ENCODE measurements at regions not wholly inside any gene's neighbourhood (a gene's known extent, or its start where the extent isn't known, plus 50 kb on each side); places are given as distances from the start of the nearest gene placed in this dataset.
"Not testable (repeated sequence)": the region's sequence is repeated elsewhere in the genome, so short reads cannot be mapped to it uniquely, and the experiment has no call there.

- no peak for DNase-seq (ENCODE audit: low spot score)
Measured at GRCh38 chr3:163655021-163655420, 1423.3 kb downstream of the SI start.

- DNase-seq (ENCODE audit: low spot score) = no peak
Measured at GRCh38 chr3:163644172-163644571, 1434.1 kb downstream of the SI start.

DNA sequence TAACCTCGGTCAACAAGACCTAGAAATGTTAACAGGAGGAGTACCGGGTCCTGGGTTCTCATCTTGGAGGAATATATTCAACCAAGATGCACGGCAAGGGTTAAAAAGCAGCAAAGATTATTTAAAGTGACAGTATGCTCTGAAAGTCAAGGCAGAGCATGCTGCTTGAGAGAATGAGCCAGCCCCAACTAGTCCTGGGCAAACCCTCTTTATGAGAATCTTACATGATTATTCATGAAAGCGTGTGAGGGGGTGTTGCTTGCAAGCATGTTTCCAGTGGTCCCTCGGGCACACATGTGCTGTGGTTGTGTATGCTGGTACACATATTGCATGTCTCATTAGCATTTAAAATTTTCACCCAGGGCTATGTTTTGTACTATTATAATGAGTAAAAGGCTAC is 1445.6 kb downstream of the SI start:
- no peak for DNase-seq (ENCODE audit: low spot score)

DNA sequence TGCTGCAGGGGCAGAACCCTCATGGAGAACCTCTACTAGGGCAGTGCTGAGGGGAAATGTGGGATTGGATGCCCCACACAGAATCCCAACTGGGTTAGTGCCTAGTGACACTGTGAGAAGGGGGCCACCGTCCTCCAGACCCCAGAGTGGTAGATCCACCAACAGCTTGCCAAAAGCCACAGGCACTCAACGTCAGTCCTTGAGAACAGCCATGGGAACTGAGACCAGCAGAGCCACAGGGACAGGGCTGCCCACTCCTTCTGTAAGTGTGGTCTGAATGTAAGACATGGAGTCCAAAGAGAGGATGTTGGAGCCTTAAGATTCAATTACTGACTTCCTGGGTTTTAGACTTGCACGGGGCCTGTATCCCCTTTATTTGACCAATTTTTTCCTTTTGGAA is 1451.5 kb downstream of the SI start:
- no peak for DNase-seq (ENCODE audit: low spot score)

DNA sequence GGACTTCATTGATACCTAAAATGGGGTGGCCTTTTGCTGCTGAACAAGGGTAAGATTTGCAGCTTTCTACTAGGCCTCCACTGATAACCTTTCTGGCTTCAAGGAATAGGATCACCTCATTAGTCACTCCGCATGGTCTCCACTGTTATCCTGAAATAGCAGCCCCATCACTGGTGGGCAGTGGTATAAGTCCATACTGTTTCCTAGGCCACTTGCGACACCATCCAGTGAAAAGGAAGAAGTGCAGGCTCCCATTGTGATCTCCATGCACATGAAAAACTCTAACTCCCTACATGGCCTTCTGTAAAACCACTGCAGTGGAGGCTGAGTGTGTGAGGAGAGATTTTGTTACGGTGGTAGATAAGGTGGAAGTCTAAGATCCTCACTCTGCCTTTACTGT is 1455.9 kb downstream of the SI start:
- DNase-seq (ENCODE audit: low spot score) = peak; percentile 15

- DNase-seq (ENCODE audit: low spot score) = no peak
Measured at GRCh38 chr3:163614886-163615285, 1463.4 kb downstream of the SI start.

DNA sequence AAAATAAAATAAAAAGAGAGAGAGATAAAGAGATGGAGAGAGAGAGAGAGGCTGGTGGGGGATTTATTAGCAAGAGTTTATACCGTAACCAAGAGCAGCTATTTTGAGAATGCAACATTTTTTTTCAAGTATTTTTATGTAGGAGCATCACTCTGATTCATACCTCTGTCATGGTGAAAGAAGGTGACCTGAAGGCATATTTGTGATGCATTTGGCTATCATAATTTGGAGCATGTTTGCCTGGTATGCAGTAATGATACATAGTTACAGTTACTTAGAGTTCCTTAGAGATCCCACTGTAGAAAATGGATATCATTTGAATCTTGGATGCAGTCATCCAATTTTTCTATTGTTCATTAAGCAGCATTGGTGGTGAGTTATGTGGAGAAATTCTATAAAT is 1472.4 kb downstream of the SI start:
- DNase-seq (ENCODE audit: low spot score) = peak; percentile 54

DNA sequence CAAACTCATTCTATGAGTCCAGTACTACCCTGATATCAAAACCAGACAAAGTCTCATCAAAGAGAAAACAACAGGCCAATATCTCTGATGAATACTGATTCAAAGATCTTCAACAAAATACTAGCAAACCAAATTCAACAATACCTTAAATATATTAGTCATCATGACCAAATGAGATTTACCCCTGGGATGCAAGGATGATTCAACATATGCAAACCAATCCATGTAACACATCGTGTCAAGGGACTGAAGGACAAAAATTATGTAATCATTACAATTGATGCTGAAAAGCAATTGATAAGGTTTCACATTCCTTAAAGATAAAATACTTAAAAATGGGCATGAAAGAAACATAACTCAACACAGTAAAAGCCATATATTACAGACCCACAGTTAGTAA is 1476.9 kb downstream of the SI start:
- peak; percentile 3 for DNase-seq (ENCODE audit: low spot score)

DNA sequence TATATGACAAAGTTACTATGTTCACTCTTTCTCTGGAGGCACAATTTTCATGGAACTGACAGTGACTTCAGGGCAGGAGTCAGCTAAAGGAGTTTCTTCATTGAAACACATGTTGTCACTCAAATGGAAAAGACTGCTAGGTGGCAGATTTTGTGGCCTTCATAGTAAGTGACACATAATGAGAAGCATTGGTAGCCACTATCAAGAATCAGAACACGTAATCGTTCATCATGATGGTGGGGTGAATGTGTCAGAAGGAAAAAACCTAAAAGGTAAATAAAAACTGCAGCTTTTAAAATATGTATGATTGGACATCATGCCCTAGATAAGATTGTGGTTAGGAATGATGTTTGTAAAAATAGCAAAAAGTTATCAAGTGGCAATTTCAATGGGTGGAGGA is 1491.0 kb downstream of the SI start:
- no peak for DNase-seq (ENCODE audit: low spot score)

GRCh38 chr3:163582967-163583366 is 1495.3 kb downstream of the SI start:
- no peak for DNase-seq (ENCODE audit: low spot score)

GRCh38 chr3:163577271-163577670 is 1501.0 kb downstream of the SI start:
- DNase-seq (ENCODE audit: low spot score) = no peak

DNA sequence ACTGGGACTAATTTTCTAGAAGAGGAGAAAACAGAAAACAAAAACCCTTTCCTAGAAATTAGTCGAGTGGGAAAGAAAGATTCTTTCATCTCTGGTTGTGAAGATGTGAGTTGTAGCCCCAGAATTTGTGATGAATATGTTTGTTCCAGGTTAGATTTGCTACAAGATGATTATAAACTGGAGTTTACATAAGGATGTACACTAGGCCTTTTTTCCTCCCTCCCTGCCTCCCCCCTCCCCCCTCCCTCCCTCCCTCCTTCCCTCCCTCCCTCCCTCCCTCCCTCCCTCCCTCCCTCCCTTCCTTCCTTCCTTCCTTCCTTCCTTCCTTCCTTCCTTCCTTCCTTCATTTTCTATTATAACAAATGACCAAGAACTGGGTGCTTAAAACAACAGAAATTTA is 1502.0 kb downstream of the SI start:
- DNase-seq (ENCODE audit: low spot score) = no peak

- DNase-seq (ENCODE audit: low spot score) = no peak
Measured at GRCh38 chr3:163573324-163573723, 1505.0 kb downstream of the SI start.

DNA sequence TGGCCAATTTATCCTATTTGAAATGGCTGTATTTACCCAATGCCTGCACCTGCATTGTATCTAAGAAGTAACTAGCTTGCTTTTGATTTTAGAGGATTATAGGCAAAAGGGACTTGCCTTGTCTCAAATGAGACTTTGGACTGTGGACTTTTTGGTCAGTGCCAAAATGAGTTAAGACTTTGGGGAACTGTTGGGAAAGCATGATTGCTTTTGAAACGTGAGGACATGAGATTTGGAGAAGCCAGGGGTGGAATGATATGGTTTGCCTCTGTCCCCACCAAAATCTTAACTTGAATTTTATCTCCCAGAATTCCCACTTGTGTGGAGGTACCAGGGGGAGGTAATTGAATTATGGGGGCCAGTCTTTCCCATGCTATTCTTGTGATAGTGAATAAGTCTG is 1505.4 kb downstream of the SI start:
- no peak for DNase-seq (ENCODE audit: low spot score)

- DNase-seq (ENCODE audit: low spot score) = no peak
Measured at GRCh38 chr3:163563485-163563884, 1514.8 kb downstream of the SI start.

- no peak for DNase-seq (ENCODE audit: low spot score)
Measured at GRCh38 chr3:163562625-163563024, 1515.7 kb downstream of the SI start.

DNA sequence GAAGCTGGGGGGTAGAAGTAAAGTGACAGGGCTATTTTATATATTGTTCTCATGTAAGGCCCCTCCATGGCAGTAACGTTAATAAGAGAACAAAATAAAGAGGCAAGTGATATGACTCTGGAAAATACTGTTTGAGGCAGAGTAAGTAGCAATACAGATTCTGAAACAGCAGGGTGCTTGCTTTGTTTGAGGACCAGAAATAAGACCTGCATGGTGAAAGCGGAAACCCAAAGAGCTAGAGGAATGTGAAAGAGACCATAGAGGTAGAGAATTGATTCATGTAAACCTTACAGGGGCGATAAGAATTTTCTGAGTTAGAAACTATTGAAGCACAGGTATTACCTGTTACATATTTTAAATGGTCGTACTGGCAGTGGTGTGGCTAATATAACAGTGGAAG is 1517.1 kb downstream of the SI start:
- no peak for DNase-seq (ENCODE audit: low spot score)

DNA sequence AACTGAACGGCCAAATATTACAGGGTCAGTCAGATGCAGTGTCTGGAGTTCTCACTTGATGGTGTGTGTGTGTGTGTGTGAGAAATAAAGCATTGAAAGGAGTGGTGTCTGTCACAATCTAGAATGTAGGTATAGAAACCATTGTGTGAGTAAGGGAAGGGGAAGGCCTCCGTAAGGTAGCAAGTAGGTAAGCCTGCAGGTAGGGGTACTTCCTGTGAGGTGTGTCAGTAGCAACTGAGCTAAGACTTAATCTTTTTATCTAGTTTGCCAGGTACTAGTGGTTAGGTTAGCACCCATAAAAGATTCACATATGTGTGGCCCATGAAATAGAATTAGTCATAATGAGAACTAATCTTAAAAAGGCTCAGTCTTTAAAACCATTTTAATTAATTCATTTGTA is 1517.8 kb downstream of the SI start:
- DNase-seq (ENCODE audit: low spot score) = no peak

DNA sequence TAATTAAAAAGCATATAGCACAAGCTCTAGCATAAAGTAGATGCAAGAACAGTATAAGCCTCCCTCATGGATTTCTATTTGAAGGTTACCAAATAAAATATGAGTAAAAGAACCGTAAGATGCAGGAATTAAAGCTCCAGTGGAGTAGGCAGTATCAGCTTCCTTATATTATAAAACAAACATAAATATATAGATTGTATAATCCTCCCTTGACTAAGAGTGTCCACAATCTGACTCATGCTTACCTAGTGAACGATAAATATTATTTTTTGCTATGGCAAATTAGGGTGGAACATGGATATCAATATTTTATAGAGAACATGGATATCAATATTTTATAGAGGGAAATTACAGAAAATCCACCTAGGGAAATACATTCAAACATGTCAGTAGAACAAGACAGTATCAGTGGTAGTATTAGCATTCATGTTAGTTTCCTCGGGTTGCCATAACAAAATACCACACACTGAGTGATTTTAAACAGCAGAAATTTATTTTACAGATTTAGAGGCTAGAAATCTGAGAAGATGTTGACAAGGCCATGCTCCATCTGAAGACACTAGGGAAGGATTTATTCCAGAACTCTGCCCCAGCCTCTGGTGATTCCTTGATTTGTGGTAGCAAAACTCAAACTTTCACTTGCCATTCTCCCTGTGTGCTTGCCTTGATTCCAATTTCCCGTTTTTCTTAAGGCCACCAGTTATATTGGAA is 1521.3 kb downstream of the SI start:
- no peak for DNase-seq (ENCODE audit: low spot score)

GRCh38 chr3:163555918-163556317 is 1522.4 kb downstream of the SI start:
- DNase-seq (ENCODE audit: low spot score) = no peak

DNA sequence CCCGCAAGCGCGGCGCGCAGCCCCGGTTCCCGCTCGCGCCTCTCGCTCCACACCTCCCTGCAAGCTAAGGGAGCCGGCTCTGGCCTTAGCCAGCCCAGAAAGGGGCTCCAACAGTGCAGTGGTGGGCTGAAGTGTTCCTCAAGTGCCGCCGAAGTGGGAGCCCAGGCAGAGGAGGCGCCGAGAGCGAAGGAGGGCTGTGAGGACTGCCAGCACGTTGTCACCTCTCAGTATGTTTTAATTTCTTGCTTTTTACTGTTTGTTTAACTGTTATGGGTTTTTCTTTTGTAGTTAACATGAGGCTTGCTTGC is 1525.7 kb downstream of the SI start:
- DNase-seq (ENCODE audit: low spot score) = no peak

- not testable (repeated sequence) for DNase-seq (ENCODE audit: low spot score)
Measured at GRCh38 chr3:163551915-163552658, 1526.2 kb downstream of the SI start.

DNA sequence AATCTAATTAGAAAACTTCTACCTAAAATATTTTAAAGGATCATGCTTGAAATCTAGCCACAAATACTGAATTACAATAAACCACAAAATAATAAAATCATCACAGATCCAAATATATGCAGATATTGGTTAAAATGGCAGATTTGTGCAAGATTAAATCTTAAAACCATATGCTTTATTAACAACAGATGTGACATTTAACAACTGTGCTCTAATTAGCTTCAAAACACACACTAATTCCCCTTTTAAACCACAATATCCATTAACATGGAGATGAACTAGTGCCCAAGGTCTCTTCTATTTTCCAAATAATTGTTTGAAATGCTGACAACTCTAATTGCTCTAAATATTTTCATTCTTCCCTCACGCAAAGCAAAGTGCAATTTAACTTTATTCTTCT is 1530.3 kb downstream of the SI start:
- DNase-seq (ENCODE audit: low spot score) = no peak

- DNase-seq (ENCODE audit: low spot score) = no peak
Measured at GRCh38 chr3:163547014-163547685, 1531.1 kb downstream of the SI start.

All from RKO (cell line).